ENCODE measurements at regions not wholly inside any gene's neighbourhood (a gene's known extent, or its start where the extent isn't known, plus 50 kb on each side); places are given as distances from the start of the nearest gene placed in this dataset.
A peak's percentile ranks its signal among the peaks of the same experiment; 100 is the strongest.

GRCh38 chr13:93060144-93060543 lies 166.5 kb upstream of the GPC6 start:
- H3K4me3 ChIP-seq (ENCODE audit: low read depth, low read length), result no peak overlapping the region
- TF ChIP-seq CTCF (IDR thresholded peaks at IDR 0.05; ENCODE audit: control insufficient read depth, extremely low read depth, insufficient read depth), result no peak
- DNase-seq (ENCODE audit: low read depth), result no peak

GRCh38 chr13:93066187-93066586 lies 160.4 kb upstream of the GPC6 start:
- no peak overlapping the region for H3K4me3 ChIP-seq (ENCODE audit: low read depth, low read length)
- no peak for TF ChIP-seq CTCF (IDR thresholded peaks at IDR 0.05; ENCODE audit: control insufficient read depth, extremely low read depth, insufficient read depth)
- no peak for DNase-seq (ENCODE audit: low read depth)

GRCh38 chr13:93079294-93079693 lies 147.3 kb upstream of the GPC6 start:
- no peak for DNase-seq (ENCODE audit: low read depth)
- no peak for TF ChIP-seq CTCF (IDR thresholded peaks at IDR 0.05; ENCODE audit: control insufficient read depth, extremely low read depth, insufficient read depth)
- H3K4me3 ChIP-seq (ENCODE audit: low read depth, low read length), result no peak overlapping the region

- DNase-seq (ENCODE audit: low read depth), result no peak
- H3K4me3 ChIP-seq (ENCODE audit: low read depth, low read length), result no peak overlapping the region
- no peak for TF ChIP-seq CTCF (IDR thresholded peaks at IDR 0.05; ENCODE audit: control insufficient read depth, extremely low read depth, insufficient read depth)
These were observed 146.4 kb upstream of the GPC6 start for GRCh38 chr13:93080166-93080565.

- no peak overlapping the region for H3K4me3 ChIP-seq (ENCODE audit: low read depth, low read length)
- DNase-seq (ENCODE audit: low read depth), result peak; percentile 31
- no peak for TF ChIP-seq CTCF (IDR thresholded peaks at IDR 0.05; ENCODE audit: control insufficient read depth, extremely low read depth, insufficient read depth)
These were observed 146.0 kb upstream of the GPC6 start for GRCh38 chr13:93080587-93080986.

GRCh38 chr13:93086329-93086728 lies 140.3 kb upstream of the GPC6 start:
- DNase-seq (ENCODE audit: low read depth), result no peak
- TF ChIP-seq CTCF (IDR thresholded peaks at IDR 0.05; ENCODE audit: control insufficient read depth, extremely low read depth, insufficient read depth), result no peak

GRCh38 chr13:93098972-93099371 lies 127.6 kb upstream of the GPC6 start:
- H3K4me3 ChIP-seq (ENCODE audit: low read depth, low read length), result no peak overlapping the region
- no peak for DNase-seq (ENCODE audit: low read depth)
- no peak for TF ChIP-seq CTCF (IDR thresholded peaks at IDR 0.05; ENCODE audit: control insufficient read depth, extremely low read depth, insufficient read depth)

More at GRCh38 chr13:93086329-93086728, 140.3 kb upstream of the GPC6 start:
- H3K4me3 ChIP-seq (ENCODE audit: low read depth, low read length), result no peak overlapping the region

All from LNCaP clone FGC (cell line).